HG02852 (cell line): ENCODE measurements at regions not wholly inside any gene's neighbourhood (a gene's known extent, or its start where the extent isn't known, plus 50 kb on each side); places are given as distances from the start of the nearest gene placed in this dataset.
A peak's percentile ranks its signal among the peaks of the same experiment; 100 is the strongest.
"Not testable (repeated sequence)": the region's sequence is repeated elsewhere in the genome, so short reads cannot be mapped to it uniquely, and the experiment has no call there.

Experiments used
- ATAC-seq: cut with Tn5 transposase; IDR thresholded peaks from one replicate; pipeline ENCODE4 v1.9.1; 2021; ENCODE audit warnings: mild to moderate bottlenecking, moderate library complexity; ENCODE audit not compliant: unreplicated experiment

DNA sequence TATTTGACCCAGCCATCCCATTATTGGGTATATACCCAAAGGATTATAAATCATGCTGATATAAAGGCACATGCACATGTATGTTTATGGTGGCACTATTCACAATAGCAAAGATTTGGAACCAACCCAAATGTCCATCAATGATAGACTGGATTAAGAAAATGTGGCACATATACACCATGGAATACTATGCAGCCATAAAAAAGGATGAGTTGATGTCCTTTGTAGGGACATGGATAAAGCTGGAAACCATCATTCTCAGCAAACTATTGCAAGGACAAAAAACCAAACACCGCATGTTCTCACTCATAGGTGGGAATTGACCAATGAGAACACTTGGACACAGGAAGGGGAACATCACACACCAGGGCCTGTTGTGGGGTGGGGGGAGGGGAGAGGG lies 147.3 kb upstream of the STK26 start:
- not testable (repeated sequence) for ATAC-seq

DNA sequence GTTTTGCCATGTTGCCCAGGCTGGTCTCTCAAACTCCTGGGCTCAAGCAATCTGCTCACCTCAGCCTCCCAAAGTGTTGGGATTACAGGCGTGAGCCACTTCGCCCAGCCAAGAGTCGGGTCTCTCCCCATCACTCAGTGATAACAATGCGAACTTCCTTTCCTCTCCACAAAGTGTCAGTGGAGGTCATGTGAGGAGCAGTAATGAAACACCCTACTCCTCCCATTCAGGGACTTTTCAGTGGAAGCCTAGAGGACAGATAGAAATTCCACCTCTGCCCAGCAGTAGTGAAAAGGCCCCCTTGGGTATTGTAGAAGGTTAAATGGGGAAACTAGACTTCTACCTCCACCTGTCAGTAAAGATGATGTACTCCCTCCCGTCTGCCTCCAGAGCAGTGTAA lies 141.9 kb upstream of the STK26 start:
- ATAC-seq, result no peak

DNA sequence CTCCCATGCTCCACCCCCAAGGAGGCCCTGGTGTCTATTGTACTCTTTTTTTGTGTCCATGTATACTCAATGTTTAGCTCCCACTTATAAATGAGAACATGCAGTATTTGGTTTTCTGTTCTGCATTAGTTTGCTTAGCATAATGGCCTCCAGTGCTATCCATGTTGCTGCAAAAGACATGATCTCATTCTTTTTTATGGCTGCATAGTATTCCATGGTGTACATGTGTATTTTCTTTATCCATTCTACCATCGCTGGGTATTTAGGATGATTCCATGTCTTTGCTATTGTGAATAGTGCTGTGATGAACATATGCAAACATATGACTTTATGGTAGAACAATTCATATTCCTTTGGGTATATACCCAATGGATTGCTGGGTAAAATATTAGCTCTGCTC lies 138.1 kb upstream of the STK26 start:
- not testable (repeated sequence) for ATAC-seq

DNA sequence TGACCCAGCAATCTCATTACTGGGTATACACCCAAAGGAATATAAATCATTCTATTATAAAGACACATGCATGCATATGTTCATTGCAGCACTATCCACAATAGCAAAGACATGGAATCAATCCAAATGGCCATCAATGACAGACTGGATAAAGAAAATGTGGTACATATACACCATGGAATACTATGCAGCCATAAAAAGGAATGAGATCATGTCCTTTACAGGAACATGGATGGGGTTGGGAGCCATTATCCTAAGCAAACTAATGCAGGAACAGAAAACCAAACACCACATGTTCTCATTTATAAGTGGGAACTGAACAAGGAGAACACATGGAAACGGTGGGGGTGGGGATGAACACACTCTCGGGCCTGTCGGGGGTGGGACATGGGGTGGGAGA lies 129.2 kb upstream of the STK26 start:
- not testable (repeated sequence) for ATAC-seq

DNA sequence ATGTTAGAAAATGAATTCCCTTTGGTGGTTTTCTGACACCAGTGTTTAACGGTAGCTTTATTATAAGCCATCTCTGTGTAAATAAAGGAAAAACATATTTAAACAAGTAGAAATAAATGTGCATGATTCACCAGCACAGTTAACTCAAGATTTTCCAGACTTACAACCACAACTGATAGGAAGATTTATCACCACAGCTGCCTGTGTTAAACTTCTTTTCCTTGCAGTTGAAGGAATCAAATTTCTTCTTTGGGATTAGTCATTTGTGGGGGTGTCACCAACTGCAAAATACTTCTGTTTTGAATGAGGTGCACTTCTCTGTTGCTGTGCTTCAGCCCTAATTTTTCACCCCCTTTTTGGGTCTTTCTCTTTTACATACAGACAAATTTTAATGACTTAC lies 128.1 kb upstream of the STK26 start:
- ATAC-seq, result no peak

DNA sequence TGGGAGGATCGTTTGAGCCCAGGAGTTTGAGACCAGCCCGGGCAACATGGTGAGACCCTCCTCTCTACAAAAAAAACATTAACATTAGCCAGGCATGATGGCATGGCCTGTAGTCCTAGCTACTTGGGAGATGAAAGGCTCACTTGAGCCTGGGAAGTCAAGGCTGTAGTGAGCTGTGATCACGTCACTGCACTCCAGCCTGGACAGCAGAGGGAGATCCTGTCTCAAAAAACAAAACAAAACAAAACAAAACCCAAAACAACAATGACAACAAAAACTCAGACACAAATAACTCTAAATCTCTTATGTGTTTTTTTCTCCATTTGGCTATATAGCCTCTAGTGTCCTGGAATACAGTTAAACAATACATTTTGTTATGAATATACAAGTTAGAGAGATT lies 127.3 kb upstream of the STK26 start:
- no peak for ATAC-seq

DNA sequence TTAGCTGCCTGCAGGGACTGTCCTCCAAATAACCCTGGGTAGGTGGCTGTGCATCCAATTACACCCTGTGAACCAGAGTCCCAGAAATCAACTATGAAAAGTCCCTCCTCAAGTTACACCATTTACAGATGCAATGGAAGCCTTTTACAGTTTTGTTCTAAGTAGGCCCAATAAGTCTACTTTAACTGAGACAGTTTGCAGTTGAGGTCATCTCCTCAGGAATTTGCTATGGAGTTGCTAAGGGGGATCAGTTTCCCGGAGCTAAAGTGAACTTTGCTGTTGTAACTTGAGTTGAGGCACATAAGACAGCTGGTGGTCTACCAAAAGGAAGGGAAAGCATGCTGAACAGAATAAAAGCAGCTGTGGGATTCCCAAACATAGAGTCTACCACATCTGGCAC lies 121.6 kb upstream of the STK26 start:
- no peak for ATAC-seq

DNA sequence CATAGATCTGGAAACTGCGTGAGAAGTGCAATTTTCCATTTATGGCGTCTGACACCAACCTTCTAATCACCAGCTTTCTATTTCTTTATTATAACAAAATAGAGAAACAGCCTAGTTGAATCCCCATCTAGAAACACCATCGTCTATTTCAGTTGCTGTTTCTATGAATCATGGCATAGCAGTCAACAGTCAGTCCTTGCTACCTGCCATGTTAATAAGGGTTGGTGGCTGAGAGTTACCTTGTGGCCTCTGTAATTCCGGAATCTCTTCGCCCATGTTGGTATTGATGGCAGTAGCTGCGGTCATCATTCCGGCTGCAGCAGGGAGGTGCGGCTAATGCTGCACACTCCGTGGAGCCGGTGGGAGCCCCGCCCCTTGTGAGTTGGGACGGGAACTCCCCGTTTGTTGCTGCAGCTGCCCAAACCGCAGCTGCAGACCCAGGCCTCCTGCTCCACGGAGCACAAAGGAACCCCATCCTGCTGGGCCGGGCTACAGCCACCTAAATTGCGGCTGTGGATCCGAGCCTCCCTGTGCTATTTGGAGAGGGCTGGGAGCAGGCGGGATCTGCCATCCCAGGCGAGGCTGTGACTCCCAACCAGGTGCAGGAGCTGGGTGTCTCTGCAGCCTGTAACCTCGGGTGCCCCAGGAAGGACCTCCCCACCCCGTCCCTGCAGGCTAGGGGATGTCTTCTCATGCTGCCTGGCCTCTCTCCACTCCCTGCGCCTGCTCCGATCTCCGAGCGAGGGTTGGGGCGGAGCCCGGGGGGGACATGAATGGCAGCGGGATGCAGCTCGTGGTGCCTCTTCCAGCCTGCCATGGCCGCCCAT lies 115.4 kb upstream of the STK26 start:
- ATAC-seq, result no peak

DNA sequence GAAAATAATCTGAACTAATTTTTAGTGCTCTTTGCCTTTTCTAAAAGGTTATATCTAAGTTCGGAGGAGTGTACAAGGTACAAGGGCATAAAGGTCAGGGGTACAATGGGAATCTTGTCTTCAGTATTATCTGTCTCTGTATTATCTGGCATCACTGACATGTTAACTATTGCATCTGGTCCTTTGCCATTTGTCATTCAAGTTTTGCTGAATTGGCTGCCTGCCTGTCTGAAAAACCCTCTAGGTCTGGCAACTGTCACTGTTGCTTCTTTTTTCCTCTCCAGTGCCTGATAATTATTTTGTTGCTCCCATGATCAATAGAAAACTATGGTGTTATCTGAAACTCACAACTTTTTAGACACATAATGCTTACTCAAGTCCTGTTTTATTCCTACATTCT lies 112.5 kb upstream of the STK26 start:
- ATAC-seq, result no peak

DNA sequence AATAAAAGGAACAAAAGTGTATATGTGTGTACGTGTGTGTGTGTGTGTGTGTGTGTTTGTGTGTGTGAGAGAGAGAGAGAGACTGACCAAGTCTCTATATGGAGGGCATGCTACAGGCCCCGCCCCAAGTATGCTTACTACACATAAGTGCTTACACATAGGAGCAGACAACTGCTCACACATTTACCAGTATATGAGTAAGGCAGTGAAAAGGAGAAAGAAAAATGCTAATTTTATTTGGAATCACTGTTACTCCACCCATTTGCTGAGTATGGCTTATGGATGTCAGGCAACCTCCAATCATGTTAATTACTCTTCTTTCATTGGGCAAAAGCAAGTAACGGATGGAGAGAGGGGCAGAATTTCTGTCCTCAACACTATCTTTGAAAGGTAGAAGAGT lies 107.6 kb upstream of the STK26 start:
- no peak for ATAC-seq

DNA sequence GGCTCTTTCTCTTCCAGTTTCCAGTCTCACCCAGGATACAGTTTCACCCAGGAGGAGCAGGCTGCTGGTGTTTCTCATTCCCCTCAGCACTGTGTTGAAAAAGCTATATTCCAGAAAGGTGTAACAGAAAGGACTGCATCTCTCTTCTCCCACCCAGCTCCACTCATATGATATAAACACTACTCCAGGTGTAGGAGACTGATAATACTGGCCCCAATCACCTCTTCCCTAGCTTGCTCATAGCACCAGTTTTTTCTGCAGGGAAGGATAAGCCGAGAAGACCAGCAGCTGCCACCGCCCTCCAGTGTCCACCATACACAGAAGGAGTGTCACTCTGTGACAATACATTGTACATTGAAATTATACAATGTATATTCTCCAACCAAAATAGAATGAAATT lies 105.5 kb upstream of the STK26 start:
- ATAC-seq, result no peak

DNA sequence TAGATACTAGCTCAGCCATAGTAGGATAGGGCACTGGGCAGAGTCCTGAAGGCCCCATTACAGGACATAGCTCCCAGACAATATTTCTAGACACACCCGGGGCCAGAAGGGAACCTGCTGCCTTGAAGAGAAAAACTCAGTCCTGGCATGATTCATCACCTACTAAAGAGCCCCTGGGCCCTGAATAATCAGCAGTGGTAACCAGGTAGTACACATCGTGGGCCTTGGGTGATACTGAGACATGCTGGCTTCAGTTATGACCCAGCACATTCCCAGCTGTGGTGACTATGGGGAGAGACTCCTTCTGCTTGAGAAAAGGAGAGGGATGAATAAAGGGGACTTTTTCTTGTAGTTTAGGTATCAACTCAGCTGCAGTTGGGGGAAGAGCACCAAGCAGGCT lies 104.3 kb upstream of the STK26 start:
- ATAC-seq, result no peak

DNA sequence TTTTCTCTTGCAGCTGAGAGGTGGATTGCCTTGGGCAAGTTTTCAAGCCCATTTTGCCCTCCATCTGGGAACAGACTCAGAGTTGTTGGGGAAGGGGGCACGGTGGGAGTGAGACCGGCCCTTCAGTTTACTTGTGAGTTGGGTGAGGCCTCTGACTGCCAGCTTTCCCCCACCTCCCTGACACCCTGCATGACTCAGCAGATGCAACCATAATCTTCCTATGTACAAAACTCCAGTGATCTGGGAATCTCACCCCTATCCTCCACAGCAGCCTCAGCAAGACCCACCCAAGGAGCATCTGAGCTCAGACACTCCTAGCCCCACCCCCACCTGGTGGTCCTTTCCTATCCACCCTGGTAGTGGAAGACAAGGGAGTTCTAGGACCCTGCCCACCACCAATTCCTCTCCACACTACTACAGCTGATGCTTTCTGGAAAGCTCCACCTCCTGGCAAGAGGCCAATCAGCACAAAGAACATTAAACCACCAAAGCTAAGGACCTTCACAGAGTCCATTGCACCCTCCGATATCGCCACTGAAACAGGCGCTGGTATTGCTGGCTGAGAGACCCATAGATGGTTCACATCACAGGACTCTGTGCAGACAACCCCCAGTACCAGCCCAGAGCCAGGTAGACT lies 99.4 kb upstream of the STK26 start:
- ATAC-seq, result no peak

DNA sequence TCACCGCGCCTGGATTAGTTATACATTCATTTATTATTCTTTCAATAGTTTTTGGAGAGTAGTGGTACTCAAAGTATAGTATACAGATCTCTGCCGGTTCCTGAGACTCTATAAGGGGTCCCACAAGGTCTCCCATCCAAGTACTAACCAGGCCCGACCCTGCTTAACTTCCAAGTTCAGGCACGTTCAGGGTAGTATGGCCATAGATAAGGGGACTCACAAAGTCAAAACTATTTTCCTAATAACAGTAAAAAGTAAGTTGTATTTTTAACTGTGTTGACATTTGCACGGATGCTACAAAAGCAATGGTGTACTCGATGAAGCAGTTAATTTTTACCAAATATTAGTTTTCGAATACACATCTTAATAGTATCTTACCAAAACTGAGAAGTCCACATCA lies 84.4 kb upstream of the STK26 start:
- no peak for ATAC-seq

DNA sequence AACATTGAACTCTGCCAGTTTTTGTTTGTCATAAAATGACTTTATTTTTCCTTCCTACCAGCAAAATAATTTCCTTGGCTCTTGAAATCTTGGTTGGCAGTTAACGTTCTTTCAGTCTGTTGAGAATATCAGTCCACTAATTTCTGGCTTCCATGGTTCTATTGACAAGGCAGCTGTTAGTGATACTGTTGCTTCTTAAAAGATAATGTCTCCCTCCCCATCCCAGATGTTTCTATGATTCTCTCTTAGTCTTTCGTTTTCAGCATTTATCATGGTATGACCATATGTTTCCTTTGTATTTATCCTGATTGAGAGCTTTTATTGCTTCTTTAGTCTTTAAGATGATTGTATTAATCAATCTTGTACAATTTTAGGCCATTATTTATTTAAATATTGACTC lies 81.1 kb upstream of the STK26 start:
- ATAC-seq, result no peak

DNA sequence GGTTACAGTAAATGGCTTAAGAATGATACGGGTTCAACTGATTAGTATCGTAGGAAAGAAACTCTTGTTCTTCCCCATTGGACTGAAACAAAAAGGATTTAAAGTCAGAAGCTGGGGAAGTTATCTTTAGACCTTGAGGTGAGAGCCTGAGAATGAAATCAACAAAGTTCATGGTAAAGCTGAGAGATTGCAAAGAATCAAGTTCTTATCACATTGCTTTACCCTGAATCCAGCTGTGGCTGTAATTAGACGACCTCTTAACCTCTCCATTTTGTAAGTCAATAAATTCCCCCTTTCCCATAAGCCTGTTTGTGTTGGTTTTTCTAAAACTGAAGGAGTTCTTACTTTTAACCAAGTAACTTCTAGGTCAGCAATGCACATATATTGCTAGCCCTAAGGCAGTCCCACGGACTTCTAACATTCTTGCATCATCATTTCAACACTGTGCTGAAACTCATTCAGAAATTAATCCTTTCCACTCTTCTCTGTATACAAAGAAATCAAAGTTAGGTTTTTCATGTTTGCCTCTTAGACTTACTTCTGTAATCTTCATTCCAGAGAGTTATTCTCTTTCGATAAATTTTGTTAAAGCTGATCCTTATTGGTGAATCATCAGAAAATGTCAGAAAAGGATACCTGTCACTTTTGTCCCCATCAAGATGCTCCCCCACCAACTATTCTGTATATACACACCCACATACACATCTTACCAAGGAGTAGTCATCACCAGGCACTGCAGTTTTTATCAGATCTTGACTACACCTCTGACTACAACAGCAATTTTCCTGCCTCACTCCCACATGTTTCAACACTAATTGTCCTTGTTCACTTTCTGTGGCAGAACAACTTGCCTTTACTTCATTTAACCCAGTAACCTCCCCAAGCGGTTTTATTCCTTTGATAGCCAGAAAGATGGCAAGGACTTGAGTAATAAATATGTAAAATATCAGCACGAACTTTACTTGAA lies 77.9 kb upstream of the STK26 start:
- ATAC-seq, result no peak

DNA sequence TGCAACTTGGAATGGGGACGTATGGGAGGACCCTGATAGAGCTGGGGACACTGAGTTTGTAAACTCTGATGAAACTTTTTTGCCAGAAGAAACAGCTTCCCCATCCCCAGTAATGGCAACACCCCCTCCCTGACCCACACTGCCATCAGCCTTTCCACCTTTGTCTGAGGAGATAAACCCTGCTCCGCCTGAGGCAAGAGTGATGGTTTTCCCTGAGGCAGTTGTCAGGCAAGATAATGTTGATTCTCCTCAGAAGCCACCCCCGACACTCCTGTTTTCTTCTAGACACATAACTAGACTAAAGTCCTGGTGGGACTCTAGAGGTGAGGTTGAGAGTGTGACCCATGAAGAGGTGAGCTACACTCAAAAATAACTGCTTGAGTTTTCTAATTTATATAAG lies 71.9 kb upstream of the STK26 start:
- no peak for ATAC-seq

DNA sequence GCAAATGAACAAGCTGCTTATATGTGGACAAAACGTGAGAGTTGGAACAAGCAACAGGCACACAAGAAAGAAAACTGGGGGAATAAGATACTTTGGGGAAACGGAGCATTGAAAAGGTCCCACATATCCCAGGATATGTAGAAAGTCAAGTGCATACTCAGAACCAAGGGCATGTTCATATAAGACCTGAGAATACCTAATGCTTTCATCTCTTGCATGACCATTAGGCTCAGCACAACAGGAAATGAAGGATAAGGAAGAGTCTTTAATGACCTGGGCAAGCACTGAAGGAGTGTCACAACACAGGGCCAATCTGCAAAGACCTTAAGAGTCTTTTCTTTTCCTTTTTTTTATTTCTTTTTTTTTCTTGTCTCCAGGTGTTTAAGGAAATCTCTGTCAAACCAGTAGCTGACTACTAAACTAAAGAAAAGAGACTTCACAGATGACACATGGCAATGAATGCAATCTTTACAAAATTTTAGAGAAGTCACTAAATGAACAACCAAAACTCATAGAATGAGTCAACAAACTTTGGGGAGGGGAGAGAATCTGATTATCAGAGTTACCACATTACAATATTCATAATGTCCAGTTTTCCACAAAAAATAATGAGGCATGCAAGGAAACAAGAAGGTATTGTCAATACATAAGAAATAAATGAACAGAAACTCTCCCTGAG lies 67.9 kb upstream of the STK26 start:
- ATAC-seq, result peak; percentile 73

DNA sequence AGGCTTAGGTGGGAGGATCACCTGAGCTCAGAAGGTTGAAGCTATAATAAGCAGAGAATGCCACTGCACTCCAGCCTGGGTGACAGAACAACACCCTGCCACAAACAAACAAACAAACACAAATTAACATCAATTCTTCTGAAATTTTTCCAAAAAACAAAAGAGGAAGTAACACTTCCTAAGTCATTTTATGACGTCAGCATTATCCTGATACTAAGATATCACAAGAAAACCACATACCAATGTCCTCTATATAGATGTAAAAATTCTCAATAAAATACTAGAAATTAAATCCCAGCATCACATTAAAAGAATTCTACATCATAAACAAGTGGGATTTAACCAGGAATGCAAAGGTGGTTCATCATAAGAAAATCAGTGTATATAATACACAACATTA lies 64.4 kb upstream of the STK26 start:
- no peak for ATAC-seq

DNA sequence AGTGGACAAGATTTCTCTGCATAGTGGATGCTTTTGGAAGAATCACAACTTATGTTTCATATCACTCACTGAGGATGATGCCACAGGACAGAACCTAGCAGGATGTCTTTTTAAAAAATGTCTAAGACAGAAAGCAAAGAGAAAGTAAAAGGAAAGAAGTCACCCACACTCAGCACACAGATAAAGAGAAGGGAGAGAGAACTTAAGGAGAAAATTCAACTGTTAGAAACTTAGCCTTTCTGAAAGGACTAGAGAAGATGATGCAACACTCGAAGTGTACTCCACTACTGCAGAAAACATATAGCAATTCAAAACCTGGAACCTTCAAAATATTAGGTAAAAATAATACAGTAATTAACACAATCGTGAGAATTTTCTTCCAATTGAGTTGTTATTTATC lies 52.8 kb upstream of the STK26 start:
- no peak for ATAC-seq
